Fibroblast of pulmonary artery (primary cell): ENCODE measurements at regions not wholly inside any gene's neighbourhood (a gene's known extent, or its start where the extent isn't known, plus 50 kb on each side); places are given as distances from the start of the nearest gene placed in this dataset.

Experiments
- DNase-seq: peaks from one replicate; pipeline ENCODE4 v3.0.0-alpha.2; 2010; ENCODE audit warnings: low read depth
- H3K4me3 ChIP-seq: replicated peaks from 2 replicates; pipeline ENCODE4 v1.5.1; 2011; ENCODE audit warnings: low read depth, mild to moderate bottlenecking, control low read depth, low read length, moderate library complexity
- TF ChIP-seq, protein P1 (sequence below): IDR thresholded peaks from 2 replicates; pipeline ENCODE4 v1.5.1; 2011; ENCODE audit warnings: mild to moderate bottlenecking, control low read depth, low read length, inconsistent platforms; ENCODE audit errors: missing control alignments

DNA sequence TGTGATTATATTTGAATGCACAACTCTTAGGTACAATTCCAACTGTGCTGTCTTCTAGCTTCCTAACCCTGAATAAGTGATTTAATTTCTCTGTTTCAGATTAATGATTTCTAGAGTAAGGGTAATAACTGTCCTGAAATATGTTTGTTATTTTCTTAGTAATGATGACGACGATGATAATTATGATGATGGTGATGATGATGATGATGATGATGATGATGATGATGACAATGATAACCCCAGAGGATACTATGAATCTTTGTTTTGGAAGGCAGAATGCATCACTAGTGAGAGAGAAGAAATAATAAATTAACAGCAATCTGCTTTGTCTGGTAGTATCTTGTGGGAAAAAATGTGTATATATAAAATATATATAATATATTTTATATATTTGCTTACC, 317.1 kb upstream of the CDH8 start:
- H3K4me3 ChIP-seq, result no peak overlapping the region
- no peak for DNase-seq
- TF ChIP-seq, protein P1, sequence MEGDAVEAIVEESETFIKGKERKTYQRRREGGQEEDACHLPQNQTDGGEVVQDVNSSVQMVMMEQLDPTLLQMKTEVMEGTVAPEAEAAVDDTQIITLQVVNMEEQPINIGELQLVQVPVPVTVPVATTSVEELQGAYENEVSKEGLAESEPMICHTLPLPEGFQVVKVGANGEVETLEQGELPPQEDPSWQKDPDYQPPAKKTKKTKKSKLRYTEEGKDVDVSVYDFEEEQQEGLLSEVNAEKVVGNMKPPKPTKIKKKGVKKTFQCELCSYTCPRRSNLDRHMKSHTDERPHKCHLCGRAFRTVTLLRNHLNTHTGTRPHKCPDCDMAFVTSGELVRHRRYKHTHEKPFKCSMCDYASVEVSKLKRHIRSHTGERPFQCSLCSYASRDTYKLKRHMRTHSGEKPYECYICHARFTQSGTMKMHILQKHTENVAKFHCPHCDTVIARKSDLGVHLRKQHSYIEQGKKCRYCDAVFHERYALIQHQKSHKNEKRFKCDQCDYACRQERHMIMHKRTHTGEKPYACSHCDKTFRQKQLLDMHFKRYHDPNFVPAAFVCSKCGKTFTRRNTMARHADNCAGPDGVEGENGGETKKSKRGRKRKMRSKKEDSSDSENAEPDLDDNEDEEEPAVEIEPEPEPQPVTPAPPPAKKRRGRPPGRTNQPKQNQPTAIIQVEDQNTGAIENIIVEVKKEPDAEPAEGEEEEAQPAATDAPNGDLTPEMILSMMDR, result no peak

DNA sequence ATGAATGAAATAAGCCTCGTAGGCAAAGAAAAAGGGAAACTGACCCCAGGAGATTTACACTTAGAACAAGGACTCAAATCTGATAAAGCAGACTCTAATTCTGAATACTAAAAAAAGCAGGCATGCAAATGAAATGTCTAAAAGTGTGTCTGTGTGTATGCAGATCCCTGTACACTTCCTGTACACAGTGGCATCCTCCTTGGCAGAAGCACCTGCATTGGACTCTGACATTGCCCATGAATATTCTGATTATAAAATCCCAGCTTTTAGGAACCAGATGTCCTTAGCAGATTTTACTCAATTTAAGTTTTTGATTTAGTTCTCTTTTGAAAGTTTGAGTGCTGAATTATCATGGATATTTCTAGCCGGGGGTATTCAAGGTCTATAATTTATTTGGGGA, 306.0 kb upstream of the CDH8 start:
- TF ChIP-seq, protein P1, result no peak
- no peak overlapping the region for H3K4me3 ChIP-seq
- DNase-seq, result no peak

DNA sequence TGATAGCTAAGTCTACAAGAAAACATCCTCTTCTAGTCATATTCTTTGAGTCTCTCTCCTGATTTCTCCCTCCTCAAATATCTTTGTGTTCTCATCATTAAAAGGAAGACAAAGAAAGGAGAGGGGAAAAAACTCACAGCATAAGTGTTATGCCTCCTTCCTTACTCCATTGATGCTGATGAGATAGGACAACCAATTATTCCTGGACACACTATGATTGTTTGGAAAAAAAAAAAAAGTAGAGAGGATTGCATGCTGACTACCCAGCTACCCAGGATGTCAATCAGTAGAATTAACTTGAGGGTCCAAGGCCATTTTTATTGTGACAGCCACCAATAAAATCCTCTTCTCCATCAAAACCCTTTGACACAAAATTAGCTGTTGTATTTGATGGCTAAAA, 299.1 kb upstream of the CDH8 start:
- TF ChIP-seq, protein P1, result no peak
- H3K4me3 ChIP-seq, result no peak overlapping the region
- no peak for DNase-seq

DNA sequence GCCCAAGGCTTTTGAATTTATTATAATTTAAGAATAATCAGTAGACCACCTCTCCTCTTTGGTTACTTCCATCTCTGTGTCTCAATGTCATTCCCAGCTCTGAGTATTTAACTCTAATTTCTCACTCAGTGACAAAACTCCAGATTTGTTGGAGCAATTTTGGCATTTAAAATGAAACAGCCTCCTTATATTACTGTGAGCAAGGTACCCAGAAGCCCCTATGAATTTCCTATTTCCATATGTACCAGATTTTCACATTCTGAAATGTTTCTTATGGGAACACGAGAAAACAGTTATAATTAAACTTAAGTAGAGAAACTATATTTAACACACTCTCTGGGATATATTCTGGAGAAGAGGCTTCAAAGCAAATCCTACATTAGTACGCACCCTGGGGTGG, 285.4 kb upstream of the CDH8 start:
- DNase-seq, result no peak
- TF ChIP-seq, protein P1, result no peak
- H3K4me3 ChIP-seq, result no peak overlapping the region

DNA sequence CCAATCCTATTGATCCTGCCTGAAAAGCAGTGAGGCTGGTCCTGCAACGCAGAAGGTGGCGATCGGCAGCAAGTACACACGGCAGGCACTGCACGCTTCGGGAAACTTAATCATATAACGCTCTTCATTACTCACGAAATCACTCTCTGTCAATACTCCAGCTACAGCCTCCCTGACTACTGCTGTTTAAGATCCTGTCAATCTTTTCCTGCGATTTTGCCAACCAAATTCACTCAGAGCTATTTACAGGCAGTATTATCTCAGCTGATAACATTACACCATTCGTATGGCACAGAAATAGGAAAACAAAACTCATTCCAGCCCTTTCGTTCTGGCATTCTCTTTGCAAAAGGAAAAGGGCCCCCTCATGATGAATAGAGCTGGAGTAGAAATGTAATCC, 262.4 kb upstream of the CDH8 start:
- no peak overlapping the region for H3K4me3 ChIP-seq
- no peak for DNase-seq
- TF ChIP-seq, protein P1, result no peak

DNA sequence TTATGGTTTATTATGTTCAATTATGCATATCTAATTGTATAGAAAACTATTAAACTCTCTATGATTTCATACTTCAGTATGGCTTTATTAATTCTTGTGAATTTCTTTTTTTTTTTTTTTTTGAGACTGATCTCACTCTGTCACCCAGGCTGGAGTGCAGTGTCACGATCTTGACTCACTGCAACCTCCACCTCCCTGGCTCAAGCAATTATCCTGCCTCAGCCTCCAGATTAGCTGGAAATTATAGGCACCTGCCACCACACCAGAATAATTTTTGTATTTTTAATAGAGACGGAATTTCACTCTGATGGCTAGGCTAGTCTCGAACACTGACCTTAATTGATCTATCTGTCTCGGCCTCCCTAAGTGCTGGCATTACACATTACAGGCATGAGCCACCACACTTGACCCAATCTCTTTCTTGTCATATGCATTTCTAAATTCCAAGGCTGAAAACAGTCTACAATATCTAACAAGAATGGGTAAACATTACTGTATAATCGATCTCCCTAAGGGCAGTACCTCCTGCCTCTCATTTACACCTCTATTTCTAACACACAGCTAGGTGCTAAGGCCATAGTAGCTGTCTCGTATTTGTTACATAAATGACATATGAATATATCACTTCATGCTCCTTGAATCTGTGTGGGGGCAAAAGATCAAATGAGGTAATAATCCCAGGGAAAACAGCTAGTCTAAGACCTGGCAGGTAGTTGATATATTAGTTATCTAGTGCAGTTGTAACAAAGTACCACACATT, 258.2 kb upstream of the CDH8 start:
- TF ChIP-seq, protein P1, result no peak
- H3K4me3 ChIP-seq, result no peak overlapping the region
- DNase-seq, result no peak
